ENCODE measurements at regions not wholly inside any gene's neighbourhood (a gene's known extent, or its start where the extent isn't known, plus 50 kb on each side); places are given as distances from the start of the nearest gene placed in this dataset.

GRCh38 chr15:69920221-69920620, 177.5 kb downstream of the TLE3 start:
- Histone ChIP-seq H3K9me3 (ENCODE audit: control insufficient read depth in 4 of 4, low read length in 3 of 4) (peaks cover 0 to 17% (median 1%) of the 10 kb centered on the region in 4 donors), H3K4me3 (ENCODE audit: low read depth in 1 of 3, low read length in 3 of 3) (no peak overlapping the region), H3K9ac (ENCODE audit: low read depth in 1 of 2, low read length in 2 of 2) (no peak overlapping the region), H3K36me3 (ENCODE audit: control insufficient read depth in 4 of 4, insufficient read depth in 3 of 4, low read depth in 1 of 4, low read length in 3 of 4) (no peaks in the 10 kb centered on the region), H3K4me1 (ENCODE audit: control insufficient read depth in 4 of 4, insufficient read depth in 4 of 4, low read length in 3 of 4) (no peaks in the 10 kb centered on the region), H3K27me3 (ENCODE audit: control insufficient read depth in 4 of 4, insufficient read depth in 4 of 4, low read length in 3 of 4) (no peaks in the 10 kb centered on the region), H3K27ac (ENCODE audit: low read depth in 1 of 2, low read length in 2 of 2) (no peak overlapping the region)
- TF ChIP-seq CTCF (IDR thresholded peaks at IDR 0.05; ENCODE audit: low read depth, low read length, missing input control) (no peak), HNF4G (IDR thresholded peaks at IDR 0.05) (no peak), FOXA1 (IDR thresholded peaks at IDR 0.05) (no peak), FOXA2 (IDR thresholded peaks at IDR 0.05) (no peak), SP1 (IDR thresholded peaks at IDR 0.05) (no peak), ATF3 (IDR thresholded peaks at IDR 0.05) (no peak), TAF1 (conservative IDR thresholded peaks at IDR 0.05) (no peak), MAX (IDR thresholded peaks at IDR 0.05) (no peak), ZBTB33 (IDR thresholded peaks at IDR 0.05) (no peak), EGR1 (IDR thresholded peaks at IDR 0.05; ENCODE audit: low read depth in 2 of 2) (no peak), REST (IDR thresholded peaks at IDR 0.05) (no peak), YY1 (IDR thresholded peaks at IDR 0.05) (no peak), JUND (IDR thresholded peaks at IDR 0.05) (no peak), RXRA (IDR thresholded peaks at IDR 0.05) (no peak), RAD21 (IDR thresholded peaks at IDR 0.05) (no peak), NR2F2 (IDR thresholded peaks at IDR 0.05) (no peak)
- 66% methylated on average over 2 of the region's 2 CpGs for WGBS
- no peak for DNase-seq (ENCODE audit: low spot score)

All from liver (tissue), 8 donors.